ENCODE measurements at regions not wholly inside any gene's neighbourhood (a gene's known extent, or its start where the extent isn't known, plus 50 kb on each side); places are given as distances from the start of the nearest gene placed in this dataset.
"Not testable (repeated sequence)": the region's sequence is repeated elsewhere in the genome, so short reads cannot be mapped to it uniquely, and the experiment has no call there.

GRCh38 chr2:156254637-156255067 is 77.9 kb downstream of the NR4A2 start:
- not testable (repeated sequence) for DNase-seq (ENCODE audit: low spot score)

GRCh38 chr2:156253765-156254164 is 78.8 kb downstream of the NR4A2 start:
- DNase-seq (ENCODE audit: low spot score) = no peak

GRCh38 chr2:156242874-156243273 is 89.6 kb downstream of the NR4A2 start:
- no peak for DNase-seq (ENCODE audit: low spot score)

- DNase-seq (ENCODE audit: low spot score) = no peak
These were observed 95.0 kb downstream of the NR4A2 start for GRCh38 chr2:156237558-156237957.

GRCh38 chr2:156229724-156230362 is 102.7 kb downstream of the NR4A2 start:
- no peak for DNase-seq (ENCODE audit: low spot score)

- DNase-seq (ENCODE audit: low spot score) = not testable (repeated sequence)
These were observed 109.2 kb downstream of the NR4A2 start for GRCh38 chr2:156223328-156223727.

GRCh38 chr2:156221703-156222102 is 110.8 kb downstream of the NR4A2 start:
- no peak for DNase-seq (ENCODE audit: low spot score)

- DNase-seq (ENCODE audit: low spot score) = no peak
These were observed 112.9 kb downstream of the NR4A2 start for GRCh38 chr2:156219491-156220100.

- no peak for DNase-seq (ENCODE audit: low spot score)
These were observed 116.9 kb downstream of the NR4A2 start for GRCh38 chr2:156215656-156216055.

GRCh38 chr2:156211318-156211717 is 121.2 kb downstream of the NR4A2 start:
- DNase-seq (ENCODE audit: low spot score) = no peak

GRCh38 chr2:156206355-156206754 is 126.2 kb downstream of the NR4A2 start:
- no peak for DNase-seq (ENCODE audit: low spot score)

- no peak for DNase-seq (ENCODE audit: low spot score)
These were observed 132.9 kb downstream of the NR4A2 start for GRCh38 chr2:156199588-156199987.

GRCh38 chr2:156196031-156196430 is 136.5 kb downstream of the NR4A2 start:
- no peak for DNase-seq (ENCODE audit: low spot score)

GRCh38 chr2:156192468-156192867 is 140.1 kb downstream of the NR4A2 start:
- no peak for DNase-seq (ENCODE audit: low spot score)

GRCh38 chr2:156191527-156191926 is 141.0 kb downstream of the NR4A2 start:
- DNase-seq (ENCODE audit: low spot score) = no peak

GRCh38 chr2:156190517-156190916 is 142.0 kb downstream of the NR4A2 start:
- no peak for DNase-seq (ENCODE audit: low spot score)

GRCh38 chr2:156189584-156189983 is 142.9 kb downstream of the NR4A2 start:
- DNase-seq (ENCODE audit: low spot score) = no peak

- no peak for DNase-seq (ENCODE audit: low spot score)
These were observed 143.4 kb downstream of the NR4A2 start for GRCh38 chr2:156189143-156189542.

GRCh38 chr2:156182132-156182531 is 150.4 kb downstream of the NR4A2 start:
- DNase-seq (ENCODE audit: low spot score) = no peak

GRCh38 chr2:156181208-156181607 is 151.3 kb downstream of the NR4A2 start:
- DNase-seq (ENCODE audit: low spot score) = no peak

GRCh38 chr2:156177654-156178053 is 154.9 kb downstream of the NR4A2 start:
- no peak for DNase-seq (ENCODE audit: low spot score)

GRCh38 chr2:156175946-156176345 is 156.6 kb downstream of the NR4A2 start:
- no peak for DNase-seq (ENCODE audit: low spot score)

- no peak for DNase-seq (ENCODE audit: low spot score)
These were observed 161.6 kb downstream of the NR4A2 start for GRCh38 chr2:156170929-156171328.

GRCh38 chr2:156165742-156166141 is 166.8 kb downstream of the NR4A2 start:
- no peak for DNase-seq (ENCODE audit: low spot score)

Data from SK-N-DZ (cell line).